Ovary (tissue), 3 donors: ENCODE measurements at regions not wholly inside any gene's neighbourhood (a gene's known extent, or its start where the extent isn't known, plus 50 kb on each side); places are given as distances from the start of the nearest gene placed in this dataset.

Experiments used
- EP300 ChIP-seq: sonication (generic); formaldehyde crosslinking; IDR thresholded peaks from one replicate; pipeline ENCODE4 v1.6.1; 2017; ENCODE audit warnings: antibody characterized with exemption
- POLR2A ChIP-seq: fragments of 450-650 bp; IDR thresholded peaks from one replicate; pipeline ENCODE4 v1.6.1; 2017; ENCODE audit warnings: antibody characterized with exemption, mild to moderate bottlenecking, moderate library complexity
- TF ChIP-seq, protein P1 (sequence below), 3 donors: fragments of 450-650 bp in 2 of 3; fragments of 200-600 bp in 1 of 3; IDR thresholded peaks; one replicate each; pipeline versions ENCODE4 v1.5.1 to v1.8.0; 2016 to 2022; ENCODE audit warnings: antibody characterized with exemption in 3 of 3, mild to moderate bottlenecking in 1 of 3
- donor health status: DM: no; HTN: no; CAD: no.

DNA sequence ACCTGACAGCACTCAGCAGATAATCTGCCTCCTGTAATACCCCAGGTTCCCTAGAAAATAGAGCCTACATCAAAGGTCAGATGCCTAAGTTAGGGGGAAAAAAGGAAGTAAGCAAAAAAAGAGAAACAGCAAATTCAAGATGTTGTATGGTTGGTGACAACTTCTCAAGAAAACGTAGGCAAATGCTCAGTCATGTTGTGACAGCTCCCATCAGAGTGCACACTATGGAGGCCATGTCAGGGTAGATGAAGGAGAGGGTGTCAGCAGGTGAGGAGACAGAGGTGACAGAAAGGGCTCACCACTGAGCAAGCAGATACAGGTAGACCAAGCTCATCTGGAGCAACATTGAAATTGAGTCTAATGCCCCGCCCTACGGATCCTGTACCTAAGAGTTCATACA, 356.8 kb upstream of the BRINP1 start:
- TF ChIP-seq EP300 (no peak), POLR2A (no peak)
- TF ChIP-seq, protein P1, sequence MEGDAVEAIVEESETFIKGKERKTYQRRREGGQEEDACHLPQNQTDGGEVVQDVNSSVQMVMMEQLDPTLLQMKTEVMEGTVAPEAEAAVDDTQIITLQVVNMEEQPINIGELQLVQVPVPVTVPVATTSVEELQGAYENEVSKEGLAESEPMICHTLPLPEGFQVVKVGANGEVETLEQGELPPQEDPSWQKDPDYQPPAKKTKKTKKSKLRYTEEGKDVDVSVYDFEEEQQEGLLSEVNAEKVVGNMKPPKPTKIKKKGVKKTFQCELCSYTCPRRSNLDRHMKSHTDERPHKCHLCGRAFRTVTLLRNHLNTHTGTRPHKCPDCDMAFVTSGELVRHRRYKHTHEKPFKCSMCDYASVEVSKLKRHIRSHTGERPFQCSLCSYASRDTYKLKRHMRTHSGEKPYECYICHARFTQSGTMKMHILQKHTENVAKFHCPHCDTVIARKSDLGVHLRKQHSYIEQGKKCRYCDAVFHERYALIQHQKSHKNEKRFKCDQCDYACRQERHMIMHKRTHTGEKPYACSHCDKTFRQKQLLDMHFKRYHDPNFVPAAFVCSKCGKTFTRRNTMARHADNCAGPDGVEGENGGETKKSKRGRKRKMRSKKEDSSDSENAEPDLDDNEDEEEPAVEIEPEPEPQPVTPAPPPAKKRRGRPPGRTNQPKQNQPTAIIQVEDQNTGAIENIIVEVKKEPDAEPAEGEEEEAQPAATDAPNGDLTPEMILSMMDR (IDR thresholded peaks at IDR 0.05), result no peak
